SK-N-SH treated with all-trans-retinoic acid at 6 μM for 48 hours (cell line): ENCODE measurements at regions not wholly inside any gene's neighbourhood (a gene's known extent, or its start where the extent isn't known, plus 50 kb on each side); places are given as distances from the start of the nearest gene placed in this dataset.

Experiments used
- ATAC-seq: fragments of 200-7000 bp; cut with Tn5 transposase; 3 replicates; pipeline ENCODE4 v1.9.1; 2020; ENCODE audit warnings: mild to moderate bottlenecking, moderate library complexity
- ARNTL ChIP-seq: fragments of 450-650 bp; formaldehyde crosslinking; IDR thresholded peaks from 2 replicates; pipeline ENCODE4 v1.5.0; 2020; ENCODE audit warnings: low read depth, mild to moderate bottlenecking, moderate library complexity, borderline replicate concordance
- CSDC2 ChIP-seq: fragments of 250-450 bp; sonication (Bioruptor Pico); IDR thresholded peaks from 2 replicates; pipeline ENCODE4 v1.5.0; 2020; ENCODE audit warnings: mild to moderate bottlenecking, moderate library complexity
- ESRRG ChIP-seq: fragments of 250-450 bp; sonication (Bioruptor Pico); IDR thresholded peaks from 2 replicates; pipeline ENCODE4 v1.6.1; 2021; ENCODE audit warnings: mild to moderate bottlenecking
- GLIS3 ChIP-seq: fragments of 250-450 bp; sonication (Bioruptor Pico); IDR thresholded peaks from 2 replicates; pipeline ENCODE4 v1.5.0; 2020; ENCODE audit warnings: mild to moderate bottlenecking, moderate library complexity
- ISL1 ChIP-seq: fragments of 250-450 bp; sonication (Bioruptor Pico); IDR thresholded peaks from 2 replicates; pipeline ENCODE4 v2.1.2; 2022; ENCODE audit warnings: mild to moderate bottlenecking, moderate library complexity
- OSR1 ChIP-seq: fragments of 250-450 bp; sonication (Bioruptor Pico); IDR thresholded peaks from 2 replicates; pipeline ENCODE4 v1.8.0; 2022; ENCODE audit warnings: moderate library complexity, mild to moderate bottlenecking, inconsistent platforms
- PPARA ChIP-seq: fragments of 250-450 bp; sonication (Bioruptor Pico); IDR thresholded peaks from 2 replicates; pipeline ENCODE4 v1.5.0; 2020; ENCODE audit warnings: mild to moderate bottlenecking, borderline replicate concordance
- RARB ChIP-seq: fragments of 250-450 bp; sonication (Bioruptor Pico); IDR thresholded peaks from 2 replicates; pipeline ENCODE4 v1.8.0; 2021; ENCODE audit warnings: mild to moderate bottlenecking, moderate library complexity
- SNAI2 ChIP-seq: fragments of 250-450 bp; sonication (Bioruptor Pico); IDR thresholded peaks from 2 replicates; pipeline ENCODE4 v1.5.0; 2020; ENCODE audit warnings: mild to moderate bottlenecking, moderate library complexity
- TCF4 ChIP-seq: fragments of 250-450 bp; sonication (Bioruptor Pico); IDR thresholded peaks from 2 replicates; pipeline ENCODE4 v1.8.0; 2021; ENCODE audit warnings: mild to moderate bottlenecking, moderate library complexity, borderline replicate concordance
- TOX ChIP-seq: fragments of 250-450 bp; sonication (Bioruptor Pico); IDR thresholded peaks from 2 replicates; pipeline ENCODE4 v1.8.0; 2021; ENCODE audit warnings: mild to moderate bottlenecking, moderate library complexity, borderline replicate concordance
- TSHZ2 ChIP-seq: fragments of 250-450 bp; sonication (Bioruptor Pico); IDR thresholded peaks from 2 replicates; pipeline ENCODE4 v1.5.0; 2020; ENCODE audit warnings: mild to moderate bottlenecking, moderate library complexity
- ZC3H10 ChIP-seq: fragments of 250-450 bp; sonication (Bioruptor Pico); IDR thresholded peaks from 2 replicates; pipeline ENCODE4 v1.5.1; 2021; ENCODE audit warnings: mild to moderate bottlenecking, moderate library complexity
- ZFP3 ChIP-seq: fragments of 250-450 bp; sonication (Bioruptor Pico); IDR thresholded peaks from 2 replicates; pipeline ENCODE4 v1.5.0; 2020; ENCODE audit warnings: mild to moderate bottlenecking, moderate library complexity
- ZFP30 ChIP-seq: fragments of 450-650 bp; formaldehyde crosslinking; IDR thresholded peaks from 2 replicates; pipeline ENCODE4 v1.5.0; 2022; ENCODE audit warnings: mild to moderate bottlenecking, moderate library complexity
- ZNF565 ChIP-seq: fragments of 450-650 bp; formaldehyde crosslinking; conservative IDR thresholded peaks from 2 replicates; pipeline ENCODE4 v1.5.0; 2020; ENCODE audit warnings: low read depth, mild to moderate bottlenecking, moderate library complexity
- ZNF70 ChIP-seq: fragments of 450-650 bp; formaldehyde crosslinking; IDR thresholded peaks from 2 replicates; pipeline ENCODE4 v1.5.0; 2020; ENCODE audit warnings: mild to moderate bottlenecking, moderate library complexity
- TF ChIP-seq, protein P1 (sequence below): fragments of 250-450 bp; sonication (Bioruptor Pico); IDR thresholded peaks from 2 replicates; pipeline ENCODE4 v1.5.1; 2020; ENCODE audit warnings: low read depth, mild to moderate bottlenecking, moderate library complexity
- TF ChIP-seq, protein P2 (sequence below): fragments of 250-450 bp; sonication (Bioruptor Pico); IDR thresholded peaks from 2 replicates; pipeline ENCODE4 v1.8.0; 2020; ENCODE audit warnings: mild to moderate bottlenecking, moderate library complexity, borderline replicate concordance
- TF ChIP-seq, protein P3 (sequence below): fragments of 250-450 bp; sonication (Bioruptor Pico); IDR thresholded peaks from 2 replicates; pipeline ENCODE4 v1.5.1; 2021; ENCODE audit warnings: mild to moderate bottlenecking, moderate library complexity

GRCh38 chr12:28933176-28933575 lies 215.9 kb upstream of the FAR2 start:
- TF ChIP-seq ESRRG (CRISPR knock-in tag) (no peak), ARNTL (CRISPR knock-in tag) (no peak)
- no peak for ATAC-seq

GRCh38 chr12:28933864-28934527 lies 215.1 kb upstream of the FAR2 start:
- ATAC-seq, result no peak
- TF ChIP-seq SNAI2 (CRISPR knock-in tag) (no peak), ISL1 (no peak), TOX (CRISPR knock-in tag) (no peak), ESRRG (CRISPR knock-in tag) (no peak), CSDC2 (CRISPR knock-in tag) (no peak), ZNF70 (CRISPR knock-in tag) (no peak), ZFP30 (CRISPR knock-in tag) (no peak), ZNF565 (CRISPR knock-in tag) (no peak), OSR1 (CRISPR knock-in tag) (no peak), RARB (CRISPR knock-in tag) (no peak), PPARA (CRISPR knock-in tag) (no peak), ZFP3 (CRISPR knock-in tag) (no peak)
- TF ChIP-seq, protein P1, sequence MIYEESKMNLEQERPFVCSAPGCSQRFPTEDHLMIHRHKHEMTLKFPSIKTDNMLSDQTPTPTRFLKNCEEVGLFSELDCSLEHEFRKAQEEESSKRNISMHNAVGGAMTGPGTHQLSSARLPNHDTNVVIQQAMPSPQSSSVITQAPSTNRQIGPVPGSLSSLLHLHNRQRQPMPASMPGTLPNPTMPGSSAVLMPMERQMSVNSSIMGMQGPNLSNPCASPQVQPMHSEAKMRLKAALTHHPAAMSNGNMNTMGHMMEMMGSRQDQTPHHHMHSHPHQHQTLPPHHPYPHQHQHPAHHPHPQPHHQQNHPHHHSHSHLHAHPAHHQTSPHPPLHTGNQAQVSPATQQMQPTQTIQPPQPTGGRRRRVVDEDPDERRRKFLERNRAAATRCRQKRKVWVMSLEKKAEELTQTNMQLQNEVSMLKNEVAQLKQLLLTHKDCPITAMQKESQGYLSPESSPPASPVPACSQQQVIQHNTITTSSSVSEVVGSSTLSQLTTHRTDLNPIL (CRISPR knock-in tag), result no peak
- TF ChIP-seq, protein P2, sequence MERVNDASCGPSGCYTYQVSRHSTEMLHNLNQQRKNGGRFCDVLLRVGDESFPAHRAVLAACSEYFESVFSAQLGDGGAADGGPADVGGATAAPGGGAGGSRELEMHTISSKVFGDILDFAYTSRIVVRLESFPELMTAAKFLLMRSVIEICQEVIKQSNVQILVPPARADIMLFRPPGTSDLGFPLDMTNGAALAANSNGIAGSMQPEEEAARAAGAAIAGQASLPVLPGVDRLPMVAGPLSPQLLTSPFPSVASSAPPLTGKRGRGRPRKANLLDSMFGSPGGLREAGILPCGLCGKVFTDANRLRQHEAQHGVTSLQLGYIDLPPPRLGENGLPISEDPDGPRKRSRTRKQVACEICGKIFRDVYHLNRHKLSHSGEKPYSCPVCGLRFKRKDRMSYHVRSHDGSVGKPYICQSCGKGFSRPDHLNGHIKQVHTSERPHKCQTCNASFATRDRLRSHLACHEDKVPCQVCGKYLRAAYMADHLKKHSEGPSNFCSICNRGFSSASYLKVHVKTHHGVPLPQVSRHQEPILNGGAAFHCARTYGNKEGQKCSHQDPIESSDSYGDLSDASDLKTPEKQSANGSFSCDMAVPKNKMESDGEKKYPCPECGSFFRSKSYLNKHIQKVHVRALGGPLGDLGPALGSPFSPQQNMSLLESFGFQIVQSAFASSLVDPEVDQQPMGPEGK (CRISPR knock-in tag), result no peak

- TF ChIP-seq RARB (CRISPR knock-in tag), result no peak
- TF ChIP-seq ZC3H10 (CRISPR knock-in tag), result no peak
- TF ChIP-seq TCF4, result no peak
- no peak for TF ChIP-seq ZFP3 (CRISPR knock-in tag)
- TF ChIP-seq GLIS3, result no peak
- TF ChIP-seq, protein P3, sequence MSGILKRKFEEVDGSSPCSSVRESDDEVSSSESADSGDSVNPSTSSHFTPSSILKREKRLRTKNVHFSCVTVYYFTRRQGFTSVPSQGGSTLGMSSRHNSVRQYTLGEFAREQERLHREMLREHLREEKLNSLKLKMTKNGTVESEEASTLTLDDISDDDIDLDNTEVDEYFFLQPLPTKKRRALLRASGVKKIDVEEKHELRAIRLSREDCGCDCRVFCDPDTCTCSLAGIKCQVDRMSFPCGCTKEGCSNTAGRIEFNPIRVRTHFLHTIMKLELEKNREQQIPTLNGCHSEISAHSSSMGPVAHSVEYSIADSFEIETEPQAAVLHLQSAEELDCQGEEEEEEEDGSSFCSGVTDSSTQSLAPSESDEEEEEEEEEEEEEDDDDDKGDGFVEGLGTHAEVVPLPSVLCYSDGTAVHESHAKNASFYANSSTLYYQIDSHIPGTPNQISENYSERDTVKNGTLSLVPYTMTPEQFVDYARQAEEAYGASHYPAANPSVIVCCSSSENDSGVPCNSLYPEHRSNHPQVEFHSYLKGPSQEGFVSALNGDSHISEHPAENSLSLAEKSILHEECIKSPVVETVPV (CRISPR knock-in tag), result no peak
- TF ChIP-seq TSHZ2 (CRISPR knock-in tag), result no peak
- no peak for TF ChIP-seq ZFP30 (CRISPR knock-in tag)
- TF ChIP-seq, protein P1 (CRISPR knock-in tag), result no peak
- TF ChIP-seq ESRRG (CRISPR knock-in tag), result no peak
- no peak for TF ChIP-seq TOX (CRISPR knock-in tag)
- no peak for TF ChIP-seq ZNF70 (CRISPR knock-in tag)
- no peak for TF ChIP-seq OSR1 (CRISPR knock-in tag)
- TF ChIP-seq ARNTL (CRISPR knock-in tag), result no peak
- TF ChIP-seq CSDC2 (CRISPR knock-in tag), result no peak
- TF ChIP-seq, protein P2 (CRISPR knock-in tag), result no peak
- ATAC-seq, result no peak
Measured at GRCh38 chr12:28936221-28936620, 212.9 kb upstream of the FAR2 start.
